ENCODE measurements at regions not wholly inside any gene's neighbourhood (a gene's known extent, or its start where the extent isn't known, plus 50 kb on each side); places are given as distances from the start of the nearest gene placed in this dataset.

DNA sequence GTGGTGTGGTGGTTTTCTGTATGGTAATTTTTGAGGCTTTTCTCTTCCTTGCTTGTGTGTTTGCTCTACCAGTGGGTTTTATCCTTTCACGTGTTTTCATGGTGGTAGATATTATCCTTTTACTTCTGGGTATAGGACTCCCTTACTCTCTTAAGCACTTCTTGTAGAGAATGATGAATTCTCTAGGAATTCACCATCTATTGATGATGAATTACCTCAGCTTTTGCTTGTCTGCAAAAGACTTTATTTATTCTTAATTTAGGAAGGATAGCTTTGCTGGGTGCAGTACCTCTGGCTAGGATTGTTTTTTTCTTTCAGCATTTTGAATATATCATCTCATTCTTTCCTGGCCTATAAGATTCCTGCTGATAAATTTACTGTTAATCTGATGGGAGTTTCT is 415.3 kb downstream of the PDGFC start:
- TF ChIP-seq, protein P1, sequence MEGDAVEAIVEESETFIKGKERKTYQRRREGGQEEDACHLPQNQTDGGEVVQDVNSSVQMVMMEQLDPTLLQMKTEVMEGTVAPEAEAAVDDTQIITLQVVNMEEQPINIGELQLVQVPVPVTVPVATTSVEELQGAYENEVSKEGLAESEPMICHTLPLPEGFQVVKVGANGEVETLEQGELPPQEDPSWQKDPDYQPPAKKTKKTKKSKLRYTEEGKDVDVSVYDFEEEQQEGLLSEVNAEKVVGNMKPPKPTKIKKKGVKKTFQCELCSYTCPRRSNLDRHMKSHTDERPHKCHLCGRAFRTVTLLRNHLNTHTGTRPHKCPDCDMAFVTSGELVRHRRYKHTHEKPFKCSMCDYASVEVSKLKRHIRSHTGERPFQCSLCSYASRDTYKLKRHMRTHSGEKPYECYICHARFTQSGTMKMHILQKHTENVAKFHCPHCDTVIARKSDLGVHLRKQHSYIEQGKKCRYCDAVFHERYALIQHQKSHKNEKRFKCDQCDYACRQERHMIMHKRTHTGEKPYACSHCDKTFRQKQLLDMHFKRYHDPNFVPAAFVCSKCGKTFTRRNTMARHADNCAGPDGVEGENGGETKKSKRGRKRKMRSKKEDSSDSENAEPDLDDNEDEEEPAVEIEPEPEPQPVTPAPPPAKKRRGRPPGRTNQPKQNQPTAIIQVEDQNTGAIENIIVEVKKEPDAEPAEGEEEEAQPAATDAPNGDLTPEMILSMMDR (IDR thresholded peaks at IDR 0.05; ENCODE audit: insufficient read depth, missing control alignments), result no peak
- no peak for FAIRE-seq

DNA sequence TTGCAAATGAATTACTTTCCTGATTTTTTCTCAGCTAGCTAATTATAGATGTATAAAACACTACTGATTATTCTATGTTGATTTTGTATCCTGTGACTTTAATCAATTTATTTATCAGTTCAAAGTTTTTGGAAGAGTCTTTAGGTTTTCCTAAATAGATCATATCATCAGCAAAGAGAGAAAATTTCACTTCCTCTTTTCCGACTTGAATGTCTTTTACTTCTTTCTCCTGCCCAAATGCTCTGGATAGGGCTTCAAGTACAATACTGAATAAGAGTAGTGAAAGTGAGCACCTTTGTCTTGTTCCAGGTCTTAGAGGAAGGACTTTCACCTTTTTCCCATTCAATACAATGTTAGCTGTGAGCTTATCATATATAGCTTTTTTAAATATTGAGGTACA is 417.9 kb downstream of the PDGFC start:
- DNase-seq (ENCODE audit: insufficient read length, low spot score), result no peak
- TF ChIP-seq, protein P1 (IDR thresholded peaks at IDR 0.05; ENCODE audit: insufficient read depth, missing control alignments), result no peak
- no peak for FAIRE-seq

More for the DNA sequence above, 415.3 kb downstream of the PDGFC start:
- DNase-seq (ENCODE audit: insufficient read length, low spot score), result no peak

DNA sequence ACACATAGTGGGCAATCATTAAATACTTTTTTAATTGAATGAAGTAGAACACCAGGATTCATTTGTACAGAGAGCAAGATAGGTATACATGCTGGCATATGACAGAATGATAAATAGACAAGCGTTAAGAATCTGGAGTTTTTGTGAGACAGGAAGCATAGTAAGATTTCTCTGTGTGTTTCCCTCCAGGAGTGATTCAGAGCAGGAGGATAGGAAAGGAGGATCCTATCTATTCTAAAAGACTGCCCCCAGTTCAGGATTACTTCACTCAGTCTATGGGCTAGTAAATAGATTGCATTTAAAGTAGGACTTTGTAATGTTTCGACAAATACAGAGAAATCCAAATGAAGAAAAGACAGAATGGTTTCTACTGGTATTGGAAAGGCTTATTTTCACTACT is 423.7 kb downstream of the PDGFC start:
- DNase-seq (ENCODE audit: insufficient read length, low spot score) (no peak), FAIRE-seq (no peak)
- TF ChIP-seq, protein P1 (IDR thresholded peaks at IDR 0.05; ENCODE audit: insufficient read depth, missing control alignments), result no peak

DNA sequence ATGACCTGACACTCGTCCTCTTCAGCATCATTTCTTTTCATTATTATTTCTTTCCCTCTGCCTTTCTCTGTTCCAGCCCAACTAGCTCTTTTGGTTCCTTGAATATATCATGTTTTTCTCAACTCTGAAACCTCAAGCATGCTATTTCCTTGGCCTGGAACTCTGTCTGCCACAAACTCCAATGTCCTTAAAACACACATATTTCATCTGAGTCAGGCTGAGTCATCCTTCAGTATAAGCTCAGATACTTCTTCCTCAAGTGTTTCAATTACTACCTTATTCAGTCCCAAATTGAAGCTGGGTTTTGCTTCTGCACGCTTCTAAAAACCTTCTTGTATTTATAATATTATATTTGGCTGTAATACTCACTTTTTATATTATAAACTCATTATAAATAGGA is 424.2 kb downstream of the PDGFC start:
- TF ChIP-seq, protein P1 (IDR thresholded peaks at IDR 0.05; ENCODE audit: insufficient read depth, missing control alignments), result no peak
- DNase-seq (ENCODE audit: insufficient read length, low spot score), result no peak
- FAIRE-seq, result no peak

DNA sequence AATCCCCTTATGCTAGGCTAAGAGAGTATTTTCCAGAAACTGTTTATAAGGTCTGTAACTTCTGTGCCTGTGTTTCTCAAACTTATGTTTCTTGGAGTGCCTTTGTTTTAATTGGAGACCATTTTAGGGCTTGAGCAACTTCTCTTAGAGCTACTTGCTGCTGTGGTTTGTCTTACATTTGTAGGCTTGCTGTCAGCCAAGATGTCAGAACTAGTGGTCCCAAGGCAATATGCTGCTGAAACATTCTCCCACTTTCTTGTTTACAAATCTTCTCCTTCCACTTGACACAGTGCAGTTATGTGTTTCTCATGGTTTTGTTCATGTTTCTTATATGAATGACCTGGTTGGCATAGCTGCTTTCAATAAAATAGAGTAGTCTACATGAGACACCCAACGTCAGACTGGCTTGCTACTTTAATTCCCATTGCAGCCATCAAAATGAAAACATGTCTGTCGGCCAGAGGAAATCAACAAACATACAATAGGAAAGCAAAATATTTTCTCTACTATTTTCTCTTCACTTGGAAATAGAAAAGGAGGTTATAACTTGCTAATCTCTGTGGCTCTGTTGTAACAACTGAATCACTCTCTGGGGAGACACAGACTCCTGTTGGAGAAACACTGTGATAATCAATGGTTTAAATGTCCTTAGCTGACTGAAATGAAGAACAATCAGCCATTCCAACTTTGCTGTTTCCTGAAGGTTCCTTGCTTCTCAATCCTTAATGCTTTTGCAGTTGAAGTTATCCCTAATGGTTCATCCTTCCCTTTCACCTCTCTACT is 426.4 kb downstream of the PDGFC start:
- DNase-seq (ENCODE audit: insufficient read length, low spot score), result no peak
- no peak for FAIRE-seq
- TF ChIP-seq, protein P1 (IDR thresholded peaks at IDR 0.05; ENCODE audit: insufficient read depth, missing control alignments), result no peak

DNA sequence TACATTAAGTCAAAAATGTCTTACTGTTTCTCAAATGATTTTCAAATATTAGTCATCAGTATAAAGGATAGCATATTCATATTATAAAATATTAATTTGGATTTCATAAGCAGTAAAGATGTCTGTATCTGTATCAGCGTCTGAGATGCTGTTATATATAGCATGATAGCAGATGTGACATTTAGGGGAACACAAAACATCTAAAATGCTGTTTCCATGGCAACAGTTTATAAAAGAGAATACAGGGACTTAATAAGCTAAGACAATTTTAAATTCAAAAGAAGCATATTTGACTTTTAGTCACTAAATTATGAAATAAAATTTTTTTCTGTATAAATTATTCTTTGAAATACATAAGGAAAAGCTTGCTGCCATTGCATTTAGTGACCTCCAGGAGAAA is 432.2 kb downstream of the PDGFC start:
- FAIRE-seq (no peak), DNase-seq (ENCODE audit: insufficient read length, low spot score) (no peak)
- TF ChIP-seq, protein P1 (IDR thresholded peaks at IDR 0.05; ENCODE audit: insufficient read depth, missing control alignments), result no peak

DNA sequence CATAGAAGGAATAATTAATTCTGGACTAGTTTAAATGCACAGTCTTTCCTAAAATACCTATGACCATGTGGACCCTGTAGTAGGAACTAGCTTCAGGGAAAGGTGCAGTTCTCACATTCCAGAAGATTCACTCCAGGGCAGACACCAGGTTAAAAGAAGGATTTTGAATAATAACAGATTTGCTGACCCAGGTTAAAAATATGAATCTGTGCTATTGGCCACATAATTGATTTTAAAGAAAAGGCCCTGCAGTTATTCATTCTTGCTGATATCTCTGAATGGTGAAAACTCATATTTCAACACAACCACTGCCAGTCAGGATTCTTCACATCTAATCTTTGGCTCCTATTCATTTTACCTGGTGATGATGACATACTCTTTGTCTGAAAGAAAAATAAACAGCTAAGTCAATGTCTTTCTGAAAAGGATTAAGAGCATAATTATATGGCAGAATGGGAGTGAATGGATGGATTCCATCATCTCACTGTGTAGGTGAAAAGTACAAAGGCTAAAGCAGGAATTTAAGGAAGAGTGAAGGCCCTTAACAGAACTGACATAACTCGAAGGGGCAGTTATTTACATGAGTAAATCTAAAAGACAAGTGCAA is 432.8 kb downstream of the PDGFC start:
- TF ChIP-seq, protein P1 (IDR thresholded peaks at IDR 0.05; ENCODE audit: insufficient read depth, missing control alignments), result no peak
- FAIRE-seq (no peak), DNase-seq (ENCODE audit: insufficient read length, low spot score) (no peak)
